GM21825 (cell line): ENCODE measurements at regions not wholly inside any gene's neighbourhood (a gene's known extent, or its start where the extent isn't known, plus 50 kb on each side); places are given as distances from the start of the nearest gene placed in this dataset.

ENCODE experiments used
- ATAC-seq: cut with Tn5 transposase; IDR thresholded peaks from one replicate; pipeline ENCODE4 v1.9.1; 2021; ENCODE audit warnings: mild to moderate bottlenecking, moderate library complexity; ENCODE audit not compliant: unreplicated experiment

DNA sequence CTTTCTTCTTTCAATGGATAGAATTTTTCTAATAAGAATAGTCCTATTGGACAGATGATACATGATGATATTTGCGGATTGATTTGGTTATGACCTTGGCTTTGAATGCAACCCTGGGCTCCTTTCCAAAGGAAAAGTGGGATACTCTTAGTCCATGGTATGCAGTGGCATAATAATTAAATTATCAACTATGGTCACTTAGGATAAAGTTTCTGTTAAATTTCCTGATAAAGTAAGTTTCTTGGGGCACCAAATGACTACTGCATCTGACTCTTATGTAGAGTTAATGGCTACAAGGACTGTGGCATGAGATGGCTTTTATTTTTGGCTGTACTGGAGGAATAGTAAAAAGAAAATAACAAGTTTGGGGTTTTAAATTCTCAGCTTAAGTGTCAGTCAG lies 126.7 kb downstream of the QPCT start:
- ATAC-seq: no peak

DNA sequence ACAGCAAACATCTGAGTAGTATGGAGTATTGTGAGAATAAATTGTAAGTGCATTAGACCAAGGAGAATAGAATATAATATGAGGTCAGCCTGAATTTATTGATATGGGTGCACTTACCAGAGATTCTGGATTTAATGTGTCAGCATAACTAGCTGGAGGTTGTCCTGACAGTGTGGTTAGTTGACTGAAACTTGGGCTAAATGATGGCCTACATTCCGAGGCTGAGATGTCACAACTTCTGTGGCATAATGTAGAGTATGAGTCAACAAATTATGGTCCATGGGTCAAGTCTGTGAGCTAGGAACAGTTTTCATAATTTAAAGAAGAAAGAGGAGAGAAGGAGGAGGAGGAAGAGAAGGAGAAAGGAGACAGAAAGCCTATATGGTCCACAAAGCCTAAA lies 127.6 kb downstream of the QPCT start:
- no peak for ATAC-seq

DNA sequence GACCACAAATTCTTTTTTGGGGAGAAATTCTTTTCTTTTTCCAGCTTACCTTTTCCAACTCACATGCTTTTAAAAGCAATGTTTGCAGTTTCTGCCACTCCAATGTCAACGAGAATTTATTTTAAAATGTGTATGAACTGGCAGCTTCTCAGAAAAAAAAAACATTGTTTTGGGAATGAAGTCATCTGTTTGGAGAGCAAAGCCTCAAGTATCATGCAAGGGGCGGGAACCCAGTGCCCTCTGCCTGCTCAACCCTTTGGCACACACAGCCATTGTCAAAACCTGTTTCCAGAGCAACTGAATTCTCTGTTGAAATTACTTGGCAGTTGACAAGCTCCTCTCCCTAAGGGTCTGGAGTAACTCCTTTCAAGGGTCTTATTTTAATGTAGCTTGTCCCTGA lies 128.5 kb downstream of the QPCT start:
- ATAC-seq: no peak

DNA sequence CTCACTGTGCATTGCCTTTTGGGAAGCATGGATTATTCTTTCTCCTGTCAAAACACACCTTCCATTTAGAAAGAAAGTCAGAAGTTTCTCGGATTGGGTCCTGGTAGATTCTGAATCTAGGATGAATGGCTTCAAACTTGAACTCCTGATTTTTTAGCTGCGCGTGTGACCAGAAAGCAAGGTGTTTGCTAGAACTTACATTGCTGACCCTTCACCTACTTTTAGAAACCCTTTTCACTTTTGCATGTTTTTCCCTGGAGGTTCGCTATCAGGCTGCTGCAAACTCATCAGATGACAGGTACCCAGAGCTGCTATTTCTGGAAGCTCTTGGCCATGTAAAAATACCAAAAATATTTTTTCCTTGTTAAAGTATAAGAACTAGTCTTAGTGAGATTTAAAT lies 132.0 kb downstream of the QPCT start:
- no peak for ATAC-seq

DNA sequence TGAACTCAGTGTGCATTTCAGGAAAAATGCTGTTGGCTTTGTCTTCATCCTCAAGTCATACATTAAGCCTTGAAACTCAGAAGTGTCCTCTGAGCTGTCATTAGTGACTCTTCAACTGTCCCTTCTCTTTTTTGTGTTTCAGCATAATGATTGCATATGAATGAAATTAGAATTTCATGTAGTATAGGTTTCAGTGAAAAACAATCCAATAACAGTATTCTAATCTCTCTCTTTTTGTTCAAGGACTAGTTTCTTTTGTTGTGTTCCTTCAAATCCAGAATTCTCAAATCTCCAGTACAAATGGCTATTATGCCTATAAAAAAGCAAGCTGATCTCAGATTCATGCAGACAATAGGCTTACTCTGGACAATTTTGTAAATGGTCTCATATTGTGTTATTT lies 133.5 kb downstream of the QPCT start:
- ATAC-seq: no peak

DNA sequence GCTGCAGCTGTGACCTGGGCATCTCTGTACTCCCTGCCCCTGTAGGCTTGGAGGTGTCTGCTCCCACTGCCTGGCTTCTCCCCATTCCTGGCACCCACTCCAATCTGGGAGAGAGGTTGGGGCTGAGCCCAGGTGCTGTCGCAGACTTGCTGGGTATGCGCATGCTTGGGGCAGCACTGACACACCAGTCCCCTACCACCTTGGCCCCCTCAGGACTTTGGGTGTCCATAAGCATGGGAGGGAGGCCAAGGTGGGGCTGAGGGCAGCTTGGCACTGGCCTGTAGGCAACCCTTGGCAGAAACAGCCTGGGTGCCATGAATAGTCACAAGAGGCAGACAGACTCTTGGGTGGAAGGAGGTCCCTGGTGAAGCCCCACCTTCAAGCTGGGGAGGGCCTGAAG lies 136.8 kb downstream of the QPCT start:
- ATAC-seq: no peak

DNA sequence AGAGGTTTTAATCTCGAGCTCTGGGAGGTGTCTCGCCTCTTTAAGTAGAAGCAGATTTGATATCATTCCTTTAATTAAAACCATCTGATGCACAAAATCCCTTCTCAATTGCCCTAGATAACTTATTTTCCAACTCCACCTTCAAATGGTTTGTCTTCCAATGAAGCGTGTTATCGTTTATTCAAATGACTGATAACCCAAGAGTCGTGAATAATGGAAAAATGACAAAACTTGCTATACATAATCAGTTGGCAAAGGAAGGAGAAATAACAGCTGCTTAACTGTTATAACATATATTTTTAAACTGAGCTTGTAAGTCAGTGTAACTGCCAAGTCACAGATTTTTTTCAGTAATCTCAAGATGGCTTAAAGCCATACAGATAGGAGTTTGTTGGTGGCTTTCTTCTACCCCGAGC lies 144.6 kb downstream of the QPCT start:
- ATAC-seq: no peak

DNA sequence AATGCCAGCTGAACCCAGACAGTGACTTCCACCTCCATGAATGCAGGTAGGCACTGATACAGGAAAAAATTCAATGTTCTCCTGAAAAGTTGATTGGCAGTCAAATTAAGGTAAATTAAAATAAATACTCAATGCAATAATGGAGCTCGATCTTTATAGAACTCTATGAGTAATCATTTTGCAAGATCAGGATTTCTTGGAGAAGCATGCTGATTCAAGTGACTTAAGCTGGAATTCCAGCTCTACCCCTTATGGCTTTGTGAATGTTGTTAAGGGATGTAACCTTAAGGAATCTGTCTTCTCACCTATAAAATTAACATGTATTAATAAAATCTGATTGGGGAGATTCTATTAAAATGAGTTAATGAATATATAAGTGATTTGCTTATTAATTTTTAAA lies 145.1 kb downstream of the QPCT start:
- ATAC-seq: no peak

DNA sequence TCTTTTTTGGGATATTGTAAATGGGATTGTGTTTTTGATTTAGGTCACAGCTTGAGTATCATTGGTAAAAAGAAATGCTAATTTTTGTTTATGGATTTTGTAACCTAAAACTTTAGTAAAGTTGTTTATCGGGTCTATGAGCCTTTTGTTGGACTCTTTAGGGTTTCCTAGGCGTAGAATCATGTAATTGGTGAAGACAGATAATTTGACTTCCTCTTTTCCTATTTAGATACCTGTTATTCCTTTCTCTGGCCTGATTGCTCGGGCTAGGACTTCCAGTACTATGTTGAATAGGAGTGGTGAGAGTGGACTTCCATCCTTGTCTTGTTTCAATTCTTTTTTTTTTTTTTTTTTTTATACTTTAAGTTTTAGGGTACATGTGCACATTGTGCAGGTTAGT lies 149.0 kb downstream of the QPCT start:
- ATAC-seq: no peak

DNA sequence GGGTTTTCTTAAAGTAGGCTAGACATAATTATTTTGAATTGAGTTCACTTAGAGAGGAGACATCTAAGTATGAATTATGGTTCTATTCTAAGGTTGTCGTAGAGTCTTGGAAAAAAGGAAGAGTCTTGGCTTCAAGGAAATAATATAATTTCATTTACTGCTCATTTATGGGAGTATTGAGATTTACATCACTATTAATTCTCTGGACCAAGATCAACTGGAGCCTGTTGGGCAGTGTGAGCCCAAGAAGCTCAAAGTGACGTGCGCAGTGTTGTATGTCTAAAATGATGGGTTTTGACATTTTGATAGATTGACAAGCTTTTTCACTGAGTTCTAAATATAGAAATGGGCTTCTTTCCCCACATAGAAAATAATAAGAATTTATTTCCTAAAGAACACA lies 154.7 kb downstream of the QPCT start:
- ATAC-seq: no peak

DNA sequence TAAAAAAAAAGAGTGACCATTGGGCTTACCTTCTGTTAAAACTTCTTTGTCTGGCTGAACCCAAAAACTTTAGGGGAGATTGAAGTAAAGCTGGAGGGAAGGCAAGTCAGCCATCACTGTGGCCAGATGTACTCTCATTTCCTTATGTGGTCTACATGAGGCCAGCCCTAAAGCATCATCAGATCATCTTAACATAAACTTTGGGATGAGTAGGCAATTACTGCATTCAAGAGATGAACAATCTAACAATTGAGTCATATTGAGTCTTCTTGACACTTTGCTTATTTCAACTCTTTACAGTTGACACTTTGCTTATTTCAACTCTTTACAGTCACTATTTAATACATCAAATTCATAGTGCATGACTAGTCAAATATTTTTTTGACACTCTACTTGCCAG lies 155.6 kb downstream of the QPCT start:
- no peak for ATAC-seq

DNA sequence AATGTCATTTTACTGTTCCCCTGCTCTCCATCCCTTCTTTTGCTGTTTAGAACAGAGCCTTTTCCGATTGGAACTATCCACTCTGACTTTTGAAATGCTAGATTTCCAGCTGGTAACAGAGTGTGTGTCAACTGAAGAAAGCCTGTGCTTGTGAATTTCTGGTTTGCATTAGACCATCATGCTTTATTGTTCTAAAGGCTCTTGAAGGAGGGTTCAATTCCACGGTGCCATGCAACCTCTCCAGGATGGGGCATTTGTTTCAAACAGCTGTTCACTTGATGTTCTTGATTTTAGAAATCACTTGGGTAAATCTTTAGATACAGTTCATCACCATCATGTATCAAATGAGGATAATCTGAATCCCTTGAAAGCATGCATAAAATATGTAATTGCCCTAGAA lies 156.7 kb downstream of the QPCT start:
- no peak for ATAC-seq

DNA sequence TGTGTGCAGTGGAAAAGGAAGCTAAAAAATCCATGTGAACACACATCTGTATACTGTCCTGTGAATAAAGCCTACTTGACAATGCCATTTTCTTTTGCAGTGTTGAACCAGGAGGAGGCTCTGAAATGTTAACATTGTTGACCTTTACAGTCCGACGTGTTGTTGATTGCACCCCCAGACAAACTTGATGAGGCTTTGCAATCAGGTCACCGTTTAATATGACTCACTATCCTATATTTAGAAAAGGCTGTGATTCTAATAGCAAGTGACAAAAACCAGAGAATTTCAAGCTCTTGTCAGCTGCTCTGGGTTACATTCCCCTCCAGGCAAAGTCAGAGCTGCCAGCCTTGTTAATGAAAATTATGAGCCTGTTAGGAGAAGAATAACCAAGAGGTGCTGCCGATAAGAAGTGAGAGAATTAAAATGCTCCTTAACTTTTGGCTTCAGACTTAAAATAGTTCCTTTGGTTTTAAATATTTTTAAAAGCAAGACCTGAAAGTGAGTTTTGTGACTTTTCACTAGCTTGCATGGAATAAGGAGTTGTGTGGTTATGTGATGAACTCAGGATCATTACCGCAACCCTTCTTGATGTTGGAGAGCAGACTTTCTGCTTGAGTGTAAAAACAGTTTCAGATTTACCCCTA lies 162.1 kb downstream of the QPCT start:
- ATAC-seq: no peak

DNA sequence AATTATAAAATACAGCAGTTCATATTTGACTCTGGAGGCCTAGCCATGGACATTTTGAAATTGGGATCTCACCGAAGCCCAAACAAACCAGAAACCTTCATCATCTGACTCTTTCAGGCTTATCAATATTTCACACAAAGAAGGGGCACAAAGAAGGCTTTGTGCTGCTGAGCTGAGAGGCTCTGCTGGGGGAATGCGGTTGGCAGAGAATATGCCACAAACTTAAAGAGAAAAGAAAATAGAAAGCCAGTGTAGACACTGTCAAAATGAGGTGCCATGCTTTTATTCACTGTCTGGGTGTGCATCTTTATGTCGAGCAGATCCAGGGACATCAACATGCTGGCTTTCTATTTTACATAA lies 162.6 kb downstream of the QPCT start:
- ATAC-seq: no peak

DNA sequence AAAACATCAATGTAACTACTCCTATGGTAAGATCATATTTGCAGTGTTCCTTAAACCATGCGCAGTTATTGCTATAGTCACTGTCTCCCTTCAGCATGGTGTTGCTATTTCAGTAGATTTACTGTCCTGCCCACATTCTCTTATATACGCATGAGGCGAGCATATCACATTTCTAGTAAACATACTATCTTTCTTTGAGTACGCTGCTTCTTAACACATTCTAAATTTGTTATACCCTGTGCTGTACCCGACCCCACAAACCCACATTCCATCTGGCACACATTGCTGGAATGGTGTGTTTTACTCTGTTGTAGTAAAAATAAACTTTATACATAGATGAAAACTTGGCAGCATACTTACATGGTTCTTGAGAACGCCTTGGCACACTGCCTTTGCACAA lies 163.3 kb downstream of the QPCT start:
- no peak for ATAC-seq

DNA sequence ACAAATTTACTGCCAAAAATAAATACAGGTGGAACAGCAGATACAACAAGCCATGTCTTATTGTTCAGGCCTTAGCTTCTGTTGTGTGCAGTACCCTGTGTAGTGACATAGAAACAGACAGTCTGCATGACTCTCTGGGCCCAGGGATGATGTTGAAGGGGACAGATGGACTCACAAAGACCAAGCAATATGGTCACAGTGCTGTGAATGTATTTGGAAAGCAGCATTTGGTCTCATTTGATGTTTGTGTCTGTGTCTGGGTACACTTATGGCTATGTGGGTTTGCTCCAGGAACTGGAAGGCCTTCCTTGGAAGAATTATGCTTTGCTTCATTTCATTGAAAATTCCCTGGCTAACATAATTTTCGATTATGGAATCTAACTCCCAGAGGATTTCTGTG lies 158.5 kb downstream of the CDC42EP3 start:
- ATAC-seq: no peak

DNA sequence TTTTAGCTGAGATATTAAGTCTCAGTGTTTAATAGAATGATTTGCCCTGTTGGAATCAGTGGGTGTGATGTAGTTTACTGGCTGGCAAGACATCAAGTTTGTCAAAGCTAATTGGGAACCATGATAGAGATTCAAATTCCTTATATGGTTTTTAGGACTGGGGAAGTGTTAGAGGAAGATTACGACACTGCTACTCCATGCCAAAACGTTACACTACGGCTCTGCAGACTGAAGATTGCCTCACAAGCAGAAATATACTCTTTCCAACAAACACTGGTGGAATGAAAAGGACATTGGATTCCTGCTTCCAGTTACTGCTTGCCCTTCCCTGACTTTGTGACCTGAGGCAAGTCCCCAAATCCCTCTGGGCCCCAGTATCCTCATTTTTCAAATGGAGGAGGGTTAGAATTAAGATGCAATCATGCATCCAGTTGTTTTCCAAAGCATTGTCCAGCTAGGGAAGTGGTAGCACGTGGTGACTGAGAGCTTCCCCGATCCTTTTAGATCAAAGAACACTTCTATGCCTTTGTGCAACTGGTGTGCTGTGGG lies 147.6 kb downstream of the CDC42EP3 start:
- ATAC-seq: no peak

DNA sequence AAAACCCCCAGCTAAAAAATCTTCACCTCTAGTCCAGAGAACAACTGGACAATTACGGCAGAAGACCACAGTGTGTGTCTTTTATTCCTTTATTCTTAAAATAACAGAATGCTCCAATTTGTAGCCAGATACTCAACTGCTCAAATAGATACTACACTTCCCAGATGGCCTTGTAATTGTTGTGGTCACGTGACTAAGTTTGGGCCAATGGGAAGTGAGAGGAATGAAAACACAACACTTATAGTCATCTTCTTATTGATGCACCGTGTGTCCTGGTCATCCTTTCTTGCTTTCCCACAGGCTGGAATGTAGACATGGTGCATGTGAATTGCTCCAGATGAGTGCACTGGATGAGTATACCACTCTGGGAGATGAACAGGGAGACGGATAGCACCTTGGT lies 145.1 kb downstream of the CDC42EP3 start:
- no peak for ATAC-seq

DNA sequence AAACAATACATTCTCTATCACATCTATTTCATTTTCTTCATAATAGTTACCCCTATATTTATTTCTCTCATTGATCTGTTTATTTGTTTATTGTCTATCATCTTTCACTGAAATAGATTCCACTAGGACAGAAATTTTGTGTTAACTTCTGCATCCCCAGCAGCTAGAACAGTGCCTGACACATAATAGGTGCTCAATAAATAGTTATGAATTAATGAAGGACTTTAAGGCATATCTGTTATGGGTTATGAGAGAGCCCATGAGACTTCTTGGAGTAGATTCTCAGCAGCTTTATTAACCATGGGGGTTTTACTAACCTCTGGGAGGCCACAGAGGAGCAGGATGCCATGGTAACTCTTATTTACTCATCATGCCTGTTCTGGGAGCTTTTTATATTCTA lies 144.6 kb downstream of the CDC42EP3 start:
- ATAC-seq: no peak

DNA sequence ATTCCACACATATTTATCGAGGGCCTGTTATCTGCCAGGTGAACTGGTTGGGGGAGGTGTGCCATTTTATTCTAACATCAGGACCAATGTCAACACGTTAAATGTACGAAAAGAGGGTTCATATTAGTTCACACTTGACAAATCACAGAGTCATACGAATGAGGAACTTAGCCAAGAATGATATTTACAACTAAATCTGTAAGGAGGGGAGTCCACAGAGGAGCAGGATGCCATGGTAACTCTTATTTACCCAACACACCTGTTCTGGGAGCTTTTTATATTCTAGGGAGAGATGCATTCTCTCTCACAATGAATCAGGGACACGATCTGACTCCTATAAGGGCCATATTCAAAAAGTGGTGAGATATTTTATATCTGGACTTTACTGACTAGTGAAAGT lies 144.1 kb downstream of the CDC42EP3 start:
- no peak for ATAC-seq

DNA sequence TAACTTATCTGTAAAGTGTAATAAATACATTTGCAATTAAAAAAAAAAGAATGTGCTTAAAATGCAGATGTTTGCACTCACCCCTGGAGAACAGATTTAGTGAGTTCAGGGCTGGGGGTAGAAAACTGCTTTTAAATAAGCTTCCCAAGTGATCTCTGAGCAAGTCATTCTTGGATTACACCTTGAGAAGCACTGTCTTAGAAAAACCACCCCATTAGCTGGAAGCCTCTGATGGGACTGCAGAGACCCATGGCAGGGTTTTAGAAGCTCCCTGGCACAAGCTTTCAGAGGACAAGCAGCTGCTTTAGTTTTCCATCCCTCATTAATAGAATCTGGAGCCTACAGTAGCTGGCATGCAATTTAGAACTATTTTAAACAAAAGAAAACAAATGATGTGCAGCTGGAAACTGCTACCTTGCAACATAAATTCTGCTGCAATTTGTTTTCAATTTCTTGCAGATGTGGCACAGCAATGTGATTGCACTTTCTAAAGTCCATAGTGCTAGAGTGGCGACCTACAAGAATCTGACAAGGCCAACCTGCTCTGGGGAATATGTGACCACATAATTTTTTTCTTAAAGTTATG lies 141.5 kb downstream of the CDC42EP3 start:
- no peak for ATAC-seq

DNA sequence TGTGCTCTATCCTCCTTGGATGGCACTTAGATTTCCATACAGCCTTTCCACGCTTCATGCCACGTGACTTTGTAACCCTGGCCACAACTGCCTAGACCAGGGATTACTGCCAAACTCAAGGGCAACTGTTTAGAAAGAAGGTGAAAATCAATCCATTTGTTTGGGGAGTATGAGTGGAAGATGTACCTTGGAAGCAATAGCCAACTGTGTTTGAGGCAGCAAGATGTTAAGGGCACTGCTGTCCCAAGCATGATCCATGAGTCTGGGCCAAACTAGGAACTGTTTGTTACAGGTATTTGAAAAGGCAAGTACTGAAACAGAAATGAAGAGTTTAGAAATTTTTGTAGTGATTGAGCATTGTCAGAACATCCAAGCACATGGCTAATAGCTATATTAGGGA lies 138.9 kb downstream of the CDC42EP3 start:
- no peak for ATAC-seq

DNA sequence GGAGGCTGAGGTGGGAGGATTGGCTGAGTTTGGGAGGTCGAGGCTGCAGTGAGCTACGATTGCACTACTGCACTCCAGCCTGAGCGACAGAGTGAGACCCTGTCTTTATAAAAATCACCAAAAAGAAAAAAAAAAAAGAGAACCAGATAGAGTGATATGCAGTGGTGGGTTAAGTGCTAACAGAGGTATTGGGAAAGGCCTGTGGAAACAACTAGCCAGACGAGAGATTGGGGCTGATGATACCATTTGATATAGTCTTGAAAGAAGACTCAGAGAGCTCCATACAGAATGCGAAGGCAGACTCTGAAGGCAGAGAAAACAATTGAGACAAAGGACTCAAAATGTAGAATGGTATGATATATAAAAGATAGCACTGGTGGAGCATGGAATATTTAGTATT lies 134.1 kb downstream of the CDC42EP3 start:
- ATAC-seq: no peak
